Transverse colon (tissue), 4 donors: ENCODE measurements at regions not wholly inside any gene's neighbourhood (a gene's known extent, or its start where the extent isn't known, plus 50 kb on each side); places are given as distances from the start of the nearest gene placed in this dataset.

ENCODE experiments used
- DNase-seq: peaks from one replicate; pipeline ENCODE4 v3.0.0-alpha.2; 2019
- H3K27ac ChIP-seq, 4 donors: fragments of 200-600 bp; sonication (generic); 2 replicates each; pipeline ENCODE4 v1.5.1; 2016 to 2018; ENCODE audit warnings: inconsistent platforms in 4 of 4
- H3K27me3 ChIP-seq: fragments of 200-600 bp; sonication (generic); 2 replicates; pipeline ENCODE4 v1.5.1; 2017; ENCODE audit warnings: inconsistent platforms
- H3K36me3 ChIP-seq, 4 donors: fragments of 200-600 bp; sonication (generic); 2 replicates each; pipeline ENCODE4 v1.5.1; 2017 to 2019; ENCODE audit warnings: inconsistent platforms in 4 of 4
- H3K4me1 ChIP-seq, 4 donors: fragments of 200-600 bp; sonication (generic); 2 replicates each; pipeline ENCODE4 v1.5.1; 2017 to 2020; ENCODE audit warnings: inconsistent platforms in 4 of 4
- H3K4me3 ChIP-seq, 4 donors: fragments of 200-600 bp; sonication (generic); 1 replicate in 1 of 4; 2 replicates in 3 of 4; pipeline versions ENCODE4 v1.5.1 to v1.6.1; 2017 to 2019; ENCODE audit warnings: inconsistent platforms in 4 of 4
- H3K9me3 ChIP-seq, 2 donors: fragments of 200-600 bp; sonication (generic); 2 replicates each; pipeline ENCODE4 v1.5.1; 2017 to 2019; ENCODE audit warnings: inconsistent platforms in 2 of 2
- CTCF ChIP-seq, 5 experiments: fragments of 200-600 bp in 3 of 5; fragments of 450-650 bp in 2 of 5; sonication (generic) in 3 of 5; IDR thresholded peaks; 1 replicate in 2 of 5; 2 replicates in 3 of 5; pipeline ENCODE4 v1.5.1; 2016 to 2017; ENCODE audit warnings: antibody characterized with exemption in 5 of 5, inconsistent platforms in 3 of 5, mild to moderate bottlenecking in 2 of 5, moderate library complexity in 1 of 5
- EP300 ChIP-seq: sonication (generic); formaldehyde crosslinking; IDR thresholded peaks from one replicate; pipeline ENCODE4 v1.6.1; 2017; ENCODE audit warnings: antibody characterized with exemption, low read depth
- POLR2A ChIP-seq: fragments of 450-650 bp; IDR thresholded peaks from one replicate; pipeline ENCODE4 v1.6.1; 2016; ENCODE audit warnings: antibody characterized with exemption, mild to moderate bottlenecking, moderate library complexity
- POLR2AphosphoS5 ChIP-seq, 3 donors: sonication (generic); formaldehyde crosslinking; IDR thresholded peaks; one replicate each; pipeline ENCODE4 v1.6.1; 2016; ENCODE audit warnings: antibody characterized with exemption in 3 of 3
- WGBS, 2 donors: methylation state at CpG; one replicate each; pipeline ENCODE4 v1.1.5; 2018; ENCODE audit warnings: low coverage in 1 of 2; 5-methylcytosine and 5-hydroxymethylcytosine counted together
- in situ Hi-C, 4 donors: fragments of 200-750 bp; cut with MboI; loops; one replicate each; pipeline versions ENCODE4 v1.15.0 to v1.15.1; 2017; ENCODE audit warnings: low sequenced_read_pairs in 3 of 4, low pct_ligation_motif_present in 1 of 4, low pct_unique_long_range_greater_than_20kb in 1 of 4
- intact Hi-C: fragments of 100-400 bp; cut with DNase I; formaldehyde crosslinking; loops from one replicate; pipeline ENCODE4 v1.15.1; 2023; ENCODE audit warnings: low total_unique reads

GRCh38 chr5:14948383-14948782 is 76.8 kb upstream of the ANKH start:
- no peaks in the 10 kb centered on the region for H3K36me3 ChIP-seq
- intact Hi-C loops = no loop called here
- H3K27me3 ChIP-seq = no peaks in the 10 kb centered on the region

GRCh38 chr5:14946815-14947620 is 75.4 kb upstream of the ANKH start:
- H3K4me1 ChIP-seq = peaks cover 0 to 9% (median 0%) of the 10 kb centered on the region in 4 donors
- intact Hi-C loops = no loop called here
- H3K36me3 ChIP-seq = no peaks in the 10 kb centered on the region
- H3K9me3 ChIP-seq = no peaks in the 10 kb centered on the region
- no peaks in the 10 kb centered on the region for H3K27me3 ChIP-seq
- no peak for TF ChIP-seq POLR2A
- TF ChIP-seq EP300 = no peak
- peak; percentile 18 to 56 (median 36) for TF ChIP-seq CTCF (IDR thresholded peaks at IDR 0.05)
- no peak for TF ChIP-seq POLR2AphosphoS5 (IDR thresholded peaks at IDR 0.05)
- peak; percentile 21 for DNase-seq
- in situ Hi-C loops = no loop called here
- H3K27ac ChIP-seq = no peak overlapping the region
- no peak overlapping the region for H3K4me3 ChIP-seq
- WGBS, 2 donors = 26 to 36% methylated on average over 4 of the region's 4 CpGs

More at GRCh38 chr5:14948383-14948782, 76.8 kb upstream of the ANKH start:
- in situ Hi-C loops = no loop called here
- Histone ChIP-seq H3K27ac (no peak overlapping the region), H3K4me1 (peaks cover 0 to 9% (median 0%) of the 10 kb centered on the region in 4 donors), H3K4me3 (no peak overlapping the region), H3K9me3 (no peaks in the 10 kb centered on the region)
- 88% methylated on average over 4 of the region's 4 CpGs for WGBS, 2 donors
- no peak for DNase-seq
- TF ChIP-seq POLR2A (no peak), CTCF (IDR thresholded peaks at IDR 0.05) (no peak), POLR2AphosphoS5 (IDR thresholded peaks at IDR 0.05) (no peak), EP300 (no peak)

GRCh38 chr5:14945450-14945849 is 73.9 kb upstream of the ANKH start:
- in situ Hi-C loops = no loop called here
- peaks cover 0 to 9% (median 0%) of the 10 kb centered on the region in 4 donors for H3K4me1 ChIP-seq
- intact Hi-C loops = no loop called here
- no peak for DNase-seq
- H3K9me3 ChIP-seq = no peaks in the 10 kb centered on the region
- H3K36me3 ChIP-seq = no peaks in the 10 kb centered on the region
- TF ChIP-seq CTCF (IDR thresholded peaks at IDR 0.05) = no peak
- no peak for TF ChIP-seq POLR2A
- TF ChIP-seq POLR2AphosphoS5 (IDR thresholded peaks at IDR 0.05) = no peak
- TF ChIP-seq EP300 = no peak
- H3K27me3 ChIP-seq = no peaks in the 10 kb centered on the region
- H3K4me3 ChIP-seq = no peak overlapping the region
- no peak overlapping the region for H3K27ac ChIP-seq
- 37 to 65% methylated on average over 2 to 3 of the region's 3 CpGs for WGBS, 2 donors

GRCh38 chr5:14944996-14945395 is 73.4 kb upstream of the ANKH start:
- DNase-seq = no peak
- in situ Hi-C loops = no loop called here
- Histone ChIP-seq H3K36me3 (no peaks in the 10 kb centered on the region), H3K4me3 (no peak overlapping the region), H3K27ac (no peak overlapping the region), H3K4me1 (peaks cover 0 to 9% (median 0%) of the 10 kb centered on the region in 4 donors), H3K27me3 (no peaks in the 10 kb centered on the region), H3K9me3 (no peaks in the 10 kb centered on the region)
- intact Hi-C loops = no loop called here
- 41 to 49% methylated on average over 3 of the region's 3 CpGs for WGBS, 2 donors
- TF ChIP-seq POLR2AphosphoS5 (IDR thresholded peaks at IDR 0.05) (no peak), CTCF (IDR thresholded peaks at IDR 0.05) (no peak)
